H9 (cell line): ENCODE measurements at regions not wholly inside any gene's neighbourhood (a gene's known extent, or its start where the extent isn't known, plus 50 kb on each side); places are given as distances from the start of the nearest gene placed in this dataset.
"Not testable (repeated sequence)": the region's sequence is repeated elsewhere in the genome, so short reads cannot be mapped to it uniquely, and the experiment has no call there.

Experiments used
- DNase-seq: peaks from one replicate; pipeline ENCODE4 v3.0.0-alpha.2; 2017
- H2AFZ ChIP-seq: one replicate; pipeline ENCODE4 v1.6.1; 2013; ENCODE audit warnings: mild to moderate bottlenecking, low read length, control low read depth, moderate library complexity
- H2AK5ac ChIP-seq: 2 replicates; pipeline ENCODE4 v1.6.1; 2013; ENCODE audit warnings: low read length, control low read depth, mixed read lengths; ENCODE audit not compliant: insufficient read length
- H2BK120ac ChIP-seq: one replicate; pipeline ENCODE4 v1.6.1; 2013; ENCODE audit warnings: low read depth, mild to moderate bottlenecking, low read length, control low read depth, inconsistent platforms; ENCODE audit not compliant: poor library complexity, severe bottlenecking
- H2BK12ac ChIP-seq: 2 replicates; pipeline ENCODE4 v1.6.1; 2013; ENCODE audit warnings: low read length, control low read depth, mixed read lengths, low read depth; ENCODE audit not compliant: insufficient read length
- H2BK15ac ChIP-seq: 2 replicates; pipeline ENCODE4 v1.6.1; 2013; ENCODE audit warnings: low read depth, low read length, control low read depth
- H2BK20ac ChIP-seq: one replicate; pipeline ENCODE4 v1.6.1; 2013; ENCODE audit warnings: low read depth, mild to moderate bottlenecking, low read length, control low read depth, inconsistent platforms; ENCODE audit not compliant: poor library complexity, severe bottlenecking
- H2BK5ac ChIP-seq: 2 replicates; pipeline ENCODE4 v1.6.1; 2013; ENCODE audit warnings: low read length, control low read depth, mixed read lengths; ENCODE audit not compliant: insufficient read length
- H3K14ac ChIP-seq: 2 replicates; pipeline ENCODE4 v1.6.1; 2013; ENCODE audit warnings: low read length, control low read depth; ENCODE audit not compliant: insufficient read depth
- H3K18ac ChIP-seq: 2 replicates; pipeline ENCODE4 v1.6.1; 2013; ENCODE audit warnings: low read depth, mild to moderate bottlenecking, mixed read lengths, low read length, control low read depth; ENCODE audit not compliant: insufficient read length
- H3K23ac ChIP-seq: 2 replicates; pipeline ENCODE4 v1.6.1; 2013; ENCODE audit warnings: low read length, control low read depth, mixed read lengths, low read depth; ENCODE audit not compliant: insufficient read length
- H3K23me2 ChIP-seq: 2 replicates; pipeline ENCODE4 v1.6.1; 2013; ENCODE audit warnings: low read depth, mild to moderate bottlenecking, mixed read lengths, low read length, control low read depth; ENCODE audit not compliant: insufficient read length, poor library complexity, severe bottlenecking
- H3K27ac ChIP-seq: 2 replicates; pipeline ENCODE4 v1.5.1; 2013; ENCODE audit warnings: low read length, control low read depth, mixed read lengths, low read depth; ENCODE audit not compliant: insufficient read length
- H3K27me3 ChIP-seq: 2 replicates; pipeline ENCODE4 v1.6.1; 2013; ENCODE audit warnings: low read length, control low read depth, inconsistent platforms; ENCODE audit not compliant: insufficient read depth
- H3K4ac ChIP-seq: 2 replicates; pipeline ENCODE4 v1.6.1; 2013; ENCODE audit warnings: low read depth, mild to moderate bottlenecking, control low read depth, inconsistent platforms, low read length, moderate library complexity
- H3K4me1 ChIP-seq: 2 replicates; pipeline ENCODE4 v1.6.1; 2013; ENCODE audit warnings: low read length, control low read depth, inconsistent platforms; ENCODE audit not compliant: insufficient read depth
- H3K4me2 ChIP-seq: 2 replicates; pipeline ENCODE4 v1.6.1; 2013; ENCODE audit warnings: low read length, control low read depth, mixed read lengths; ENCODE audit not compliant: insufficient read length, insufficient read depth
- H3K56ac ChIP-seq: 2 replicates; pipeline ENCODE4 v1.6.1; 2013; ENCODE audit warnings: low read depth, mild to moderate bottlenecking, mixed read lengths, low read length, control low read depth; ENCODE audit not compliant: insufficient read length
- H3K79me1 ChIP-seq: 2 replicates; pipeline ENCODE4 v1.6.1; 2013; ENCODE audit warnings: low read depth, mild to moderate bottlenecking, moderate library complexity, low read length, control low read depth, inconsistent platforms; ENCODE audit not compliant: insufficient read depth, poor library complexity, severe bottlenecking
- H3K79me2 ChIP-seq: 2 replicates; pipeline ENCODE4 v1.6.1; 2013; ENCODE audit warnings: low read length, control low read depth, inconsistent platforms; ENCODE audit not compliant: insufficient read depth
- H3K9ac ChIP-seq: 2 replicates; pipeline ENCODE4 v1.6.1; 2013; ENCODE audit warnings: low read length, control low read depth, mixed read lengths; ENCODE audit not compliant: insufficient read length; ENCODE audit errors: extremely low read depth
- H3K9me3 ChIP-seq: one replicate; pipeline ENCODE4 v1.6.1; 2013; ENCODE audit warnings: low read depth, low read length, inconsistent platforms; ENCODE audit not compliant: control insufficient read depth
- H3T11ph ChIP-seq: one replicate; pipeline ENCODE4 v1.6.1; 2013; ENCODE audit warnings: mild to moderate bottlenecking, low read length, control low read depth, inconsistent platforms
- H4K20me1 ChIP-seq: one replicate; pipeline ENCODE4 v1.6.1; 2013; ENCODE audit not compliant: control insufficient read depth, insufficient read length, insufficient read depth
- H4K5ac ChIP-seq: 2 replicates; pipeline ENCODE4 v1.6.1; 2013; ENCODE audit warnings: low read depth, mild to moderate bottlenecking, mixed read lengths, low read length, control low read depth; ENCODE audit not compliant: insufficient read length
- H4K8ac ChIP-seq: replicated peaks from 2 replicates; pipeline ENCODE4 v1.6.1; 2013; ENCODE audit warnings: low read length, control low read depth, mixed read lengths, low read depth; ENCODE audit not compliant: insufficient read length
- H4K91ac ChIP-seq: 2 replicates; pipeline ENCODE4 v1.6.1; 2013; ENCODE audit warnings: low read depth, mild to moderate bottlenecking, moderate library complexity, mixed read lengths, low read length, control low read depth; ENCODE audit not compliant: insufficient read length
- H3K27ac Mint-ChIP-seq, 3 experiments: 2 replicates in 2 of 3; 3 replicates in 1 of 3; pipeline ENCODE4 v1.8.0; 2020 to 2021; ENCODE audit warnings: mixed read lengths in 3 of 3, mild to moderate bottlenecking in 1 of 3, moderate library complexity in 1 of 3
- H3K27me3 Mint-ChIP-seq: 2 replicates; pipeline ENCODE4 v1.8.0; 2021; ENCODE audit warnings: low read depth, mild to moderate bottlenecking, moderate library complexity, mixed read lengths
- H3K36me3 Mint-ChIP-seq, 3 experiments: 2 replicates in 2 of 3; 3 replicates in 1 of 3; pipeline ENCODE4 v1.8.0; 2020 to 2021; ENCODE audit warnings: low read depth in 3 of 3, mixed read lengths in 3 of 3; ENCODE audit not compliant: insufficient read depth in 1 of 3
- H3K4me1 Mint-ChIP-seq, 2 experiments: 2 replicates each; pipeline ENCODE4 v1.8.0; 2020; ENCODE audit warnings: mixed read lengths in 2 of 2
- H3K4me3 Mint-ChIP-seq, 2 experiments: 2 replicates in 1 of 2; 3 replicates in 1 of 2; pipeline ENCODE4 v1.8.0; 2020 to 2021; ENCODE audit warnings: mild to moderate bottlenecking in 2 of 2, mixed read lengths in 2 of 2, moderate library complexity in 1 of 2
- H3K9me3 Mint-ChIP-seq, 2 experiments: 2 replicates in 1 of 2; 3 replicates in 1 of 2; pipeline ENCODE4 v1.8.0; 2020; ENCODE audit warnings: mild to moderate bottlenecking in 2 of 2, mixed read lengths in 2 of 2, moderate library complexity in 1 of 2
- CTCF ChIP-seq: fragments of 200-600 bp; sonication (generic); conservative IDR thresholded peaks from 3 replicates; pipeline ENCODE4 v1.8.0; 2021; ENCODE audit warnings: antibody characterized with exemption, mild to moderate bottlenecking
- WGBS: extraction: QIAGEN DNeasy Blood & Tissue Kit; methylation state at CpG from one replicate; pipeline ENCODE4 v1.1.7; 2013; ENCODE audit warnings: missing lambda C conversion rate, low lambda C conversion rate, mixed read lengths; ENCODE audit not compliant: insufficient read length; ENCODE audit errors: extremely low coverage; 5-methylcytosine and 5-hydroxymethylcytosine counted together

DNA sequence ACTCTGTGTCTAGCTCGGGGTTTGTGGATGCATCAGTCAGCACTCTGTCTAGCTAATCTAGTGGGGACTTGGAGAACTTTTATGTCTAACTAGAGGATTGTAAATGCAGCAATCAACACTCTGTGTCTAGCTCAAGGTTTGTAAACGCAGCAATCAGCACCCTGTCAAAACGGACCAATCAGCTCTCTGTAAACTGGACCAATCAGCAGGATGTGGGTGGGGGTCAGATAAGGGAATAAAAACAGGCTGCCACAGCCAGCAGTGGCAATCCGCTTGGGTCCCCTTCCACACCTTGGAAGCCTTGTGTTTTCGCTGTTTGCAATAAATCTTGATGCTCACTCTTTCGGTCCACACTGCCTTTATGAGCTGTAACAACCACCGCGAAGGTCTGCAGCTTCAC lies 920.7 kb upstream of the FOXG1 start:
- Histone ChIP-seq H3K18ac (no peak overlapping the region), H3K79me1 (no peaks in the 10 kb centered on the region), H4K5ac (no peak overlapping the region), H3K56ac (no peak overlapping the region), H3K9ac (no peak overlapping the region), H3K27me3 (no peaks in the 10 kb centered on the region), H2AK5ac (no peak overlapping the region), H2BK120ac (no peak overlapping the region), H4K8ac (no peak overlapping the region), H4K91ac (no peak overlapping the region), H3K4me2 (no peak overlapping the region), H3K4me1 (no peaks in the 10 kb centered on the region), H2BK20ac (no peak overlapping the region), H2BK12ac (no peak overlapping the region), H2AFZ (no peak overlapping the region), H3K4ac (no peak overlapping the region), H3K14ac (no peak overlapping the region), H3K27ac (no peak overlapping the region), H2BK5ac (no peak overlapping the region), H4K20me1 (no peaks in the 10 kb centered on the region), H3T11ph (no peak overlapping the region), H3K9me3 (no peaks in the 10 kb centered on the region), H3K23me2 (no peaks in the 10 kb centered on the region), H3K79me2 (no peaks in the 10 kb centered on the region), H3K23ac (no peak overlapping the region), H2BK15ac (no peak overlapping the region)
- Mint-ChIP-seq H3K36me3 (peaks cover 0 to 14% (median 1%) of the 10 kb centered on the region in 3 experiments; a peak in 4 of 7 replicates), H3K9me3 (peaks cover 4 to 7% of the 10 kb centered on the region in 2 experiments; a peak in 4 of 5 replicates), H3K4me3 (no peak overlapping the region), H3K27ac (peak overlapping the region in 1 of 3 experiments; percentile 28; a peak in 2 of 7 replicates), H3K4me1 (peaks cover 14 to 21% of the 10 kb centered on the region in 2 experiments), H3K27me3 (no peaks in the 10 kb centered on the region)
- no CpG with 5 or more reads among the region's 8 CpGs for WGBS
- TF ChIP-seq CTCF = no peak
- no peak for DNase-seq

GRCh38 chr14:27847480-27847879 lies 919.1 kb upstream of the FOXG1 start:
- H3K27ac ChIP-seq, H2BK12ac ChIP-seq, H4K8ac ChIP-seq, H3K23ac ChIP-seq, H4K20me1 ChIP-seq, H3K4me1 ChIP-seq, H3K27me3 ChIP-seq, H4K91ac ChIP-seq, H2BK5ac ChIP-seq, H3K27ac Mint-ChIP-seq, H2AK5ac ChIP-seq, H2AFZ ChIP-seq, H3K14ac ChIP-seq, H3K4me3 Mint-ChIP-seq, H3K79me2 ChIP-seq, H2BK20ac ChIP-seq, H2BK120ac ChIP-seq, DNase-seq, H3K18ac ChIP-seq, H3T11ph ChIP-seq, H4K5ac ChIP-seq, H3K4me2 ChIP-seq, H3K9me3 ChIP-seq, H3K9me3 Mint-ChIP-seq, H3K27me3 Mint-ChIP-seq, H3K79me1 ChIP-seq, H3K56ac ChIP-seq, H2BK15ac ChIP-seq, H3K9ac ChIP-seq, H3K23me2 ChIP-seq, H3K4ac ChIP-seq, H3K4me1 Mint-ChIP-seq: not testable (repeated sequence)
- WGBS = no CpG with 5 or more reads among the region's 1 CpG
- H3K36me3 Mint-ChIP-seq = peaks cover 0 to 14% (median 1%) of the 10 kb centered on the region in 3 experiments; a peak in 4 of 7 replicates
